Ovary (tissue), 7 donors: ENCODE measurements at regions not wholly inside any gene's neighbourhood (a gene's known extent, or its start where the extent isn't known, plus 50 kb on each side); places are given as distances from the start of the nearest gene placed in this dataset.

ENCODE experiments used
- DNase-seq, 5 donors: peaks; one replicate each; pipeline ENCODE4 v3.0.0-alpha.2; 2019 to 2020
- H3K27ac ChIP-seq, 2 donors: fragments of 200-600 bp; one replicate each; pipeline versions ENCODE4 v1.5.1 to v1.8.0; 2019 to 2022
- H3K27me3 ChIP-seq: fragments of 200-600 bp; one replicate; pipeline ENCODE4 v1.8.0; 2022
- H3K36me3 ChIP-seq: fragments of 200-600 bp; sonication (generic); one replicate; pipeline ENCODE4 v1.5.1; 2019
- H3K4me1 ChIP-seq: one replicate; pipeline ENCODE4 v1.8.1; 2013; ENCODE audit warnings: mild to moderate bottlenecking, moderate library complexity; ENCODE audit not compliant: insufficient read depth
- H3K4me3 ChIP-seq: fragments of 200-600 bp; sonication (generic); one replicate; pipeline ENCODE4 v1.5.1; 2017
- H3K9me3 ChIP-seq, 2 donors: fragments of 200-600 bp in 1 of 2; sonication (generic) in 1 of 2; one replicate each; pipeline versions ENCODE4 v1.5.1 to v1.8.1; 2013 to 2019; ENCODE audit warnings: mild to moderate bottlenecking in 1 of 2, moderate library complexity in 1 of 2
- EP300 ChIP-seq: sonication (generic); formaldehyde crosslinking; IDR thresholded peaks from one replicate; pipeline ENCODE4 v1.6.1; 2017; ENCODE audit warnings: antibody characterized with exemption
- POLR2A ChIP-seq: fragments of 450-650 bp; IDR thresholded peaks from one replicate; pipeline ENCODE4 v1.6.1; 2017; ENCODE audit warnings: antibody characterized with exemption, mild to moderate bottlenecking, moderate library complexity
- WGBS, 3 donors: extraction: QIAGEN DNeasy Blood & Tissue Kit in 1 of 3; methylation state at CpG; one replicate each; pipeline versions ENCODE4 v1.1.5 to v1.1.7; 2013 to 2017; 5-methylcytosine and 5-hydroxymethylcytosine counted together
- intact Hi-C, 4 donors: fragments of 100-400 bp; cut with DNase I; formaldehyde crosslinking; loops; one replicate each; pipeline versions ENCODE4 v1.11.0 to v1.15.1; 2022 to 2023
- TF ChIP-seq, protein P1 (sequence below), 3 donors: fragments of 450-650 bp in 2 of 3; fragments of 200-600 bp in 1 of 3; IDR thresholded peaks; one replicate each; pipeline versions ENCODE4 v1.5.1 to v1.8.0; 2016 to 2022; ENCODE audit warnings: antibody characterized with exemption in 3 of 3, mild to moderate bottlenecking in 1 of 3
- donor health status: DM: no; HTN: no; CAD: no; lungs with moderate emphysema.
- donor health status: DM: no; HTN: no; CAD: no.
- donor health status: Bipolar disorder and iron deficiency.
- donor health status: DM: no; HTN: no; CAD: no.
- donor health status: DM: yes; HTN: yes; CAD: no.

DNA sequence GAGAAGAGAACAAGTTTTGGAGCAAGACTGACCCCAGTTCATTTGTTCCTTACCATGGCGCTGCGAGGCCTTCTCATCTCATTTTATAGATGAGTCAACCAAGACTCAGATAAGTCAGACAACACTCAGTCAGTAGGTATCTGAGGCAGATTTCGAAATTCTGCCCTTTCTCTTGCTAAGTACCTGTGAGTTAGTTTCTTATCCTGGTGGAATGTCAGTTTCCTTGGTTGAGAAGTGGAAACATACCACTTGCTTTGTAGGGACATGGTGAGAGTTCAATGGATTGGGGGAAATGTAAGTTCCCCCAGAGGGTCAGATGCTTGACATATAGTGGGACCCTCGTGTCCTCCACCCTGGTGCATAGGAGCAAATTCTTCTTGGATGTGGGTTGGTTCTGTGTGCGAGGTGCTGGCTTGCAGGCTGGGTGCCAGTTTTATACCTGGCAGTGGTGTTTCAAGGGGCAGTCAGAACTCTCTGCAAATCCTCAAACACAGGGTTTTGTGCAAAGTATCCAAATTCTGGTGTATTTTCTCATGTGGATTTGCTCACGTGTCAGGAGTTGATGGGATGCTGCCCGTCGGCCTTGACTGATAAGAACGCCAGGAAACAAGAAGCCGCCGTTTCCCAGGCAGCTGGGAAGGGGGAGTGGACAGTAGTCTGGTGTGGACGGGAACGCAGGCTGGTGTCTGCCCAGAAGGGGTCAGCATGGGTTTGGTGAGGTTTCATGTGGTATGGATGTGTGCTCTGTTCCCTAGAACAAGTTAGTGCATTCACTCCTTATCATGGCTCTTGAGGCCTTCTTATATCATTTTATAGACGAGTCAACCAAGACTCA, 61.1 kb upstream of the CIBAR2 start:
- intact Hi-C loops: loop anchor here (5.0 to 10.0 kb wide), 4 partner anchors 46 to 64 kb away; no protein-coding TSS in a partner anchor
- Histone ChIP-seq H3K9me3 (no peaks in the 10 kb centered on the region), H3K27ac (peak overlapping the region in 1 of 2 donors; percentile 72), H3K27me3 (no peaks in the 10 kb centered on the region), H3K36me3 (no peaks in the 10 kb centered on the region), H3K4me3 (no peak overlapping the region), H3K4me1 (peaks cover 35% of the 10 kb centered on the region)
- WGBS, 3 donors: 13 to 28% (median 24%) methylated on average over 14 of the region's 14 CpGs
- TF ChIP-seq, protein P1, sequence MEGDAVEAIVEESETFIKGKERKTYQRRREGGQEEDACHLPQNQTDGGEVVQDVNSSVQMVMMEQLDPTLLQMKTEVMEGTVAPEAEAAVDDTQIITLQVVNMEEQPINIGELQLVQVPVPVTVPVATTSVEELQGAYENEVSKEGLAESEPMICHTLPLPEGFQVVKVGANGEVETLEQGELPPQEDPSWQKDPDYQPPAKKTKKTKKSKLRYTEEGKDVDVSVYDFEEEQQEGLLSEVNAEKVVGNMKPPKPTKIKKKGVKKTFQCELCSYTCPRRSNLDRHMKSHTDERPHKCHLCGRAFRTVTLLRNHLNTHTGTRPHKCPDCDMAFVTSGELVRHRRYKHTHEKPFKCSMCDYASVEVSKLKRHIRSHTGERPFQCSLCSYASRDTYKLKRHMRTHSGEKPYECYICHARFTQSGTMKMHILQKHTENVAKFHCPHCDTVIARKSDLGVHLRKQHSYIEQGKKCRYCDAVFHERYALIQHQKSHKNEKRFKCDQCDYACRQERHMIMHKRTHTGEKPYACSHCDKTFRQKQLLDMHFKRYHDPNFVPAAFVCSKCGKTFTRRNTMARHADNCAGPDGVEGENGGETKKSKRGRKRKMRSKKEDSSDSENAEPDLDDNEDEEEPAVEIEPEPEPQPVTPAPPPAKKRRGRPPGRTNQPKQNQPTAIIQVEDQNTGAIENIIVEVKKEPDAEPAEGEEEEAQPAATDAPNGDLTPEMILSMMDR (IDR thresholded peaks at IDR 0.05): no peak
- TF ChIP-seq EP300: no peak
- TF ChIP-seq POLR2A: no peak
- DNase-seq: peak; percentile 81 to 85 (median 83)

DNA sequence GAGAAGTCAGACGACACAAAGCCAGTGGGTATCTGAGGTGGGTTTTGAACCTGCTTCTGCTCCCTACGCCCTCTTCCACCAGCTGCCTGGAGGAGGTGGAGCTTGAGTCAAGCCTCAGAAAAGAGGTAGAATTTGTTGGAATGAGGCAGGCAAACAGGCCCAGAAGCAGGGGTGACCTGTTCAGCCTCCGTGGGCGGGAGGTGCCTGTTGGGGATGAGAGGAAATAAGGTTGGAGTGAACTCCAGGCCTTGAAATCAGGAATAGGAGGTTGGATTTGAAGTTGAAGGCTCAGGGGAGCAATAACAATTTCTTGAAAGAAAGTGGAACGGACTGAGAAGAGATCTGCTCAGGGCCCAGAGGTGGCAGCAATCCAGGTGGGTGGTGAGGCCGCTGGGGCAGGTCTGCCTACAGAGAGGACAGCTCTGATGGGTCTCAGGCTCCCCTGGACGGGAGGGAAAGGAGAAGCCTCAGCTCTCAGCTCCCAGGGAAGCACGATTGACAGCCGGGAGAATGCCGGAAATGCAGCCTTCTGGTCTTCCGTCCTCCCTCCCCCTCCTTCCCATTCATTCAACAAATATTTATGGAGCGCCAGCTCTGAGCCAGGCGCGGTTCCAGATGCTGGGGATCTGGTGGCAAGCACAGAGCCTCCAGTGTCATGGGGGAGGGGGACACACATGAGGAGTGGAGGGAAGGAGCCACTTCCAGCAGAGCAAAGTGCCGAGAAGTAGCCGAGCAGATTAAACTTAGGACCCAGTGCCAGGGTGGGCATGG, 61.9 kb upstream of the CIBAR2 start:
- DNase-seq: peak in 3 of 5 donors; percentile 63 to 66 (median 64)
- Histone ChIP-seq H3K27ac (peak overlapping the region in 1 of 2 donors; percentile 72), H3K27me3 (no peaks in the 10 kb centered on the region), H3K4me1 (peaks cover 32% of the 10 kb centered on the region), H3K9me3 (no peaks in the 10 kb centered on the region), H3K36me3 (no peaks in the 10 kb centered on the region), H3K4me3 (no peak overlapping the region)
- WGBS, 3 donors: 22 to 28% (median 25%) methylated on average over 16 of the region's 16 CpGs
- TF ChIP-seq, protein P1 (IDR thresholded peaks at IDR 0.05): no peak
- TF ChIP-seq EP300: no peak
- TF ChIP-seq POLR2A: no peak
- intact Hi-C loops: loop anchor here (5.0 to 10.0 kb wide), 4 partner anchors 47 to 63 kb away; no protein-coding TSS in a partner anchor

DNA sequence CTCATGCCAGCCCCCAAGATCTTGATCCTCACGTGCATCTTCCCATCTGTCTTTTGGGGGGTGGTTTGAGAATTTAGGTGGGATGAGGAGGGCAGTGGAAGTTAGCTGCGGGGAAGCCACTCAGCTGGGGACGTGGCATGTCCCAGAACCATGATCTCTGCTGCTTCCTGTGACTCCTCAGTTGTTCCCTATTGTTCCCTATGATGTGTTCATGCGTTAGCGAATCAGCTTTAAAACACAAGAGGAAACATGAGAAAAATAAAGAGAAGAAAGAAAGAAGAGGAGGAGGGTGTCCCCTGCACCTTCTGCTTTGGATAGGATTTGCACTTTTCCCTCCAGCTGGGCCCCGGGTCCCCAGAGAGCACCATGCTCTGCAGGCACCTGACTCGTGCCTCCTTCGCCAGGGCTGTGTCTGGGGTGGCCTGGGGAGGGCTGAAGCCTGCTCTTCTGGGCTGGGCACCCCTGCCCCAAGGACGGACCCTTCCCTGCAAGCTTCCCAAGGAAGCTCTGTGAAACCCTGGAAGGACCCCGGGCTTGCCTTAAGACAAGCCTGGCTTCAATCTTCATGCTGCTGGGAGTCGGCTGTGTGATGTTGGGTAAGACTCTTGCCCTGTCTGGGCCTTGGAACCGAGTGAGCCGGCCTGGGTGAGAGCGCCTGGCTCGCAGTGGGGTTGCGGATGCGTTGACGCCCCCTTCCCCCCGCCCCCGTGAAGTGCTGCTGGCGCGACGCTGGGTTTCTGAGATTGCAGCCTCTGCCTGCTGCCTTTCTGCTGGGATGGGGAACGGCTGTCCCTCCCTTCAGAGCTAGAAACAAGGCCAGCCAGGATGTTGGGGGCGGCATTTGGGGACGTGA, 62.8 kb upstream of the CIBAR2 start:
- DNase-seq: peak in 2 of 5 donors; percentile 49 to 60
- 30 to 41% (median 30%) methylated on average over 20 to 26 of the region's 26 CpGs for WGBS, 3 donors
- Histone ChIP-seq H3K9me3 (no peaks in the 10 kb centered on the region), H3K4me1 (peaks cover 32% of the 10 kb centered on the region), H3K27ac (peak overlapping the region in 1 of 2 donors; percentile 72), H3K4me3 (no peak overlapping the region), H3K36me3 (no peaks in the 10 kb centered on the region), H3K27me3 (no peaks in the 10 kb centered on the region)
- TF ChIP-seq EP300: no peak
- TF ChIP-seq POLR2A: no peak
- TF ChIP-seq, protein P1 (IDR thresholded peaks at IDR 0.05): no peak
- intact Hi-C loops: loop anchor here (5.0 to 10.0 kb wide), 4 partner anchors 48 to 62 kb away; no protein-coding TSS in a partner anchor
